ENCODE measurements at regions not wholly inside any gene's neighbourhood (a gene's known extent, or its start where the extent isn't known, plus 50 kb on each side); places are given as distances from the start of the nearest gene placed in this dataset.

DNA sequence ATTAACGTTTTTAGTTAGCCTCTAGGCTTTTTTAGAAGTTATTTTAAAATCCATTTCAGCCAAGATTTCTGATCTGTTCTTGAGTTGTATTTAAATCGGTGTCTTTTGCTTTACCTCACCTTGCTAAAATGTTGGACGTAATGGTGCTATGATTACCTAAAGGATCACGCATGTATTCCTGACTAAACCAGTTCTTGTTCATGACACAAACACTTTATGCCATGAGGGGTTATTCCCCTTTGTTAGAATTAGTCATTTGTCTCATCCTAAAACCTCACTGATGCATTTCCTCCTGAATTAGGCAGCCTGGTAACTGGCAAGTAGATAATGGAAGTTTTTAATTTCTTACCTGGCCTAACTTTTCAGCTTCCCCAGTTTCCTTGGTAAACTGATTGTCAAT lies 185.4 kb upstream of the TANK start:
- in situ Hi-C loops (cut with MboI; ENCODE audit: low sequenced_read_pairs) = loop anchor here (25.0 kb wide), 1 partner anchor 888 kb away; no protein-coding TSS in a partner anchor
- DNase-seq (ENCODE audit: low spot score in 2 of 2) = no peak
- Histone ChIP-seq H3K36me3 (replicated peaks) (no peaks in the 10 kb centered on the region), H3K9me3 (no peaks in the 10 kb centered on the region), H3K27me3 (ENCODE audit: low read depth) (no peaks in the 10 kb centered on the region), H3K4me3 (no peak overlapping the region), H3K4me1 (peaks cover 3% of the 10 kb centered on the region)

DNA sequence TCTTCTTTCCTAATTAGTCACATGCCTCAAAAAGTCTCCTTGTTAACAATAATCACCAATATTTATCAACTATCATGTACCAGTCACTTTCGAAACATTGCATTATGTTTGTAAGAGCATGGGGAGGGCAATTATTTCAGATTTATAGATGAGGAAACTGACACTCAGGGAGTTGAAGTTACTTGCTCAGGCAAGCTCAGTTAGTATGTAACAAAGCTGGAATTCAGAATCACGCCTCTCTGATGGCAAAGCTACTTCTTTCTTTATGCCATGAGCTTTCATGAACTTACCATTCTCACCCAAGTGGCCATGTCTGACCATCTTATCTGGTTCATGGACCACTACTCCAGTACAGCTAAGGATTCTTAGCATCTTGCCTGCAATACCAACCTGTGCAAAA lies 183.4 kb upstream of the TANK start:
- in situ Hi-C loops (cut with MboI; ENCODE audit: low sequenced_read_pairs) = loop anchor here (25.0 kb wide), 1 partner anchor 889 kb away; no protein-coding TSS in a partner anchor
- DNase-seq (ENCODE audit: low spot score in 2 of 2) = no peak
- no peaks in the 10 kb centered on the region for H3K36me3 ChIP-seq (replicated peaks)

DNA sequence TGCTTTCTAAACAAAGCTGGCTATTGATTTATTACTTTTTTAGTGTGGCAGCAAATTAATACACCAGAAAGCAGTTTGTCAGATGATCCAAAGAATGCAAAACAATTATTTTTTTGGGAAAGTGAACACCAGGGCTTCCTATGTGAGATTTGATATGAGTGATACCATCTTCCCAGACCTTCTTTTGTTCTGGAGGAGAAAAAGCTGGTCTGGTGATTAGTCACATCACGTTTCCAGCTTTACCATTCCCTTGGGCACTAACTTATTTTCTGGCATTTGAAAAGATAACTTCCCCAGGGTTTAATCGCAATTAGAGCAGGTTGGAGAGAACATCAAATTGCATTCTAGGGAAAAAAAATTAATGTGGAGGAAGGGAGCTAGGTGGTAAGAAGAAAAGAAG lies 182.9 kb upstream of the TANK start:
- H3K36me3 ChIP-seq (replicated peaks) = no peaks in the 10 kb centered on the region
- DNase-seq (ENCODE audit: low spot score in 2 of 2) = no peak
- no peaks in the 10 kb centered on the region for H3K4me1 ChIP-seq
- in situ Hi-C loops (cut with MboI; ENCODE audit: low sequenced_read_pairs) = loop anchor here (25.0 kb wide), 1 partner anchor 890 kb away; no protein-coding TSS in a partner anchor
- no peaks in the 10 kb centered on the region for H3K9me3 ChIP-seq
- H3K27me3 ChIP-seq (ENCODE audit: low read depth) = no peaks in the 10 kb centered on the region
- no peak overlapping the region for H3K4me3 ChIP-seq

More for the DNA sequence above, 183.4 kb upstream of the TANK start:
- Histone ChIP-seq H3K4me3 (no peak overlapping the region), H3K9me3 (no peaks in the 10 kb centered on the region), H3K27me3 (ENCODE audit: low read depth) (no peaks in the 10 kb centered on the region), H3K4me1 (no peaks in the 10 kb centered on the region)

DNA sequence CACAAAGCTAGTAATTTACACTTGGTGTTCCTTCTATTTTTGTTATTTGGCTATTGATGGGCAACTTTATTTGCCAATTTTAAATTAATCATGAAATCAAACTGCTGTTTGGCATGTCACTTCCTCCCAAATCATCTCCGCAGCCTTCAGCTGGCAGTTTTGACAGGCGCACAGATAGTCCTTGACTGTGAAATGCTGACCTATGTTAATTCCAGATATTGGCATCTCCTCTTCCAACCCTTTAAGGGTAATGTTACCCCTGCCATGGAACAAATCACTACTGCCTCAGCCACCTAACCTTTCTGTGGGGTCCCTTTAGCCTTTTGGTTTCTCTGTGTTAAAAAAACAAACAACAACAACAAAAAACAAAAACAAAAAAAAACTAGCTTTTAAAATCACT lies 182.4 kb upstream of the TANK start:
- no peaks in the 10 kb centered on the region for H3K27me3 ChIP-seq (ENCODE audit: low read depth)
- H3K4me3 ChIP-seq = no peak overlapping the region
- no peaks in the 10 kb centered on the region for H3K4me1 ChIP-seq
- in situ Hi-C loops (cut with MboI; ENCODE audit: low sequenced_read_pairs) = loop anchor here (25.0 kb wide), 1 partner anchor 891 kb away; no protein-coding TSS in a partner anchor
- no peaks in the 10 kb centered on the region for H3K9me3 ChIP-seq
- DNase-seq (ENCODE audit: low spot score in 2 of 2) = no peak
- H3K36me3 ChIP-seq (replicated peaks) = no peaks in the 10 kb centered on the region

DNA sequence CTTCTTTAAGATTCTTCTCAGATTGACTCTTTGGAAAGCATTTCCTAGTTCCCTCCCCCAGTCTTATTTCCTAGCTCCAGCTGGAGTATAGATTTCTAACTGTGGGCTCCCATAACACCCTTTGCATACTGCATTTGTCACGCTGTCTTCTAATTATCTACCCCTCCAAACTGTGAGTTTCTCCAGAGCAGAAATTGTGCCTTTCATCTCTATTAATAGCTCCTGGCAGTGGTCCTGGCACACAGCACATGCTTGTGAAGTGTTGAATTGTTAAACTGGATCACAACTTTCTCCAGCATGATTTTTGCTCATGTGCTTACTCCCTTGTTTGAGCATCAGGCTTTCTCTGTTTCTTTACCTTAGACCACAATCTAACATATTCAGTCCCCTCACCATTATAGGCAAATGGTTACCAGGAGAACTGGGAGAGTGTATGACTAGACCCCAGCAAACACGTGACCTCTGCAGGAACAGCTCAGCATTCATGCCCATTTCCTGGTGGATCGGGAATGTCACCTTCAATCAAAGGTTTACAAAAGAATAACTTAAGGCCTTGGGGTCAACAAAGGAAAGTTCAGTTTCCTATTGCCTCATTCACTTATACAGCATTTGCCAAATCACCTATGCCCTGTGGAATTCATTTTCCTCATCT lies 175.7 kb upstream of the TANK start:
- Histone ChIP-seq H3K36me3 (replicated peaks) (no peaks in the 10 kb centered on the region), H3K4me3 (no peak overlapping the region), H3K27me3 (ENCODE audit: low read depth) (no peaks in the 10 kb centered on the region), H3K9me3 (no peaks in the 10 kb centered on the region), H3K4me1 (no peaks in the 10 kb centered on the region; the same call in 1 of the 2 replicates)
- no peak for DNase-seq (ENCODE audit: low spot score in 2 of 2)
- in situ Hi-C loops (cut with MboI; ENCODE audit: low sequenced_read_pairs) = loop anchor here (25.0 kb wide), 1 partner anchor 897 kb away; no protein-coding TSS in a partner anchor

DNA sequence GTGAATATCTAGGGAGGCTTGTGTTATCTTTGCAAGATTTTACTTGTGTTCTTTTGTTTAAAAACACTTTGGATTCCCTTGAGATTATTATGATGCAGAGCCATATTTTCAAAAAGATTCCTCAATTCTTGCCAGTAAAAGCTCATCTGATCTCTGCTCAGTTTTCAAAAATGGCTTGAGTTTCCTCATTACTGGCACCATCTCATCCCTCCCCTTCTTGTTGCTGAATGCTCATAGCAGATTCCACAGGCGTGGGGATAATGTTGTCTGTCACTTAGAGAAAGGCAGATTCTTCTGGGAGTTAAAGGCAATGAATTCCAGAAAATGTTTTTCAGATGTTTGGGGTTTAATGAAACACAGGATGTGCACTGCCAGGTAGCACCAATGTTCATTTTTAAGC lies 170.4 kb upstream of the TANK start:
- H3K9me3 ChIP-seq = no peaks in the 10 kb centered on the region
- H3K4me1 ChIP-seq = peaks cover 2% of the 10 kb centered on the region; the same call in 1 of the 2 replicates
- DNase-seq (ENCODE audit: low spot score in 2 of 2) = no peak
- H3K36me3 ChIP-seq (replicated peaks) = no peaks in the 10 kb centered on the region
- no peaks in the 10 kb centered on the region for H3K27me3 ChIP-seq (ENCODE audit: low read depth)
- in situ Hi-C loops (cut with MboI; ENCODE audit: low sequenced_read_pairs) = loop anchor here (25.0 kb wide), 1 partner anchor 902 kb away; no protein-coding TSS in a partner anchor
- H3K4me3 ChIP-seq = no peak overlapping the region

DNA sequence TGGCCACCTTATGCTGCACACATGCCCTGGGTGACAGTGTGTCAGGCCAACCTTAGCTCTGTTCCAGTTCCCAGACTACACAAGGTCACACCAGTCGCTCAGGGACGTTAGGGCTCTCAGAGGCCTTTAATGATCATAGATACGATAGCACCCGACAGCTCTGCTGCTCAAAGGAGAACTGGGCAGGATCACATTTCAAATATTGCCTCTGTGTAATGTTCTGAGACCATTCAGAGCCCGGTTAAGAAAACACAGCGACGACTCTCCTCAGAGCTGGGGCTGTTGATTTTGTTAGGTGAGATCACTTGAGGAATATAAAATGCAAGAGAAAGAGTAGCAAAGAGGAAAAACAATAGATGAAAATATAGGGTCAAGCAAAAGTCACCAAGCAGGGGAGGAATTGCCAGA lies 166.6 kb upstream of the TANK start:
- H3K27me3 ChIP-seq (ENCODE audit: low read depth) = no peaks in the 10 kb centered on the region
- H3K9me3 ChIP-seq = no peaks in the 10 kb centered on the region
- H3K4me3 ChIP-seq = no peak overlapping the region
- peaks cover 2% of the 10 kb centered on the region; the same call in 1 of the 2 replicates for H3K4me1 ChIP-seq
- in situ Hi-C loops (cut with MboI; ENCODE audit: low sequenced_read_pairs) = loop anchor here (25.0 kb wide), 1 partner anchor 906 kb away; no protein-coding TSS in a partner anchor
- no peaks in the 10 kb centered on the region for H3K36me3 ChIP-seq (replicated peaks)
- no peak for DNase-seq (ENCODE audit: low spot score in 2 of 2)

DNA sequence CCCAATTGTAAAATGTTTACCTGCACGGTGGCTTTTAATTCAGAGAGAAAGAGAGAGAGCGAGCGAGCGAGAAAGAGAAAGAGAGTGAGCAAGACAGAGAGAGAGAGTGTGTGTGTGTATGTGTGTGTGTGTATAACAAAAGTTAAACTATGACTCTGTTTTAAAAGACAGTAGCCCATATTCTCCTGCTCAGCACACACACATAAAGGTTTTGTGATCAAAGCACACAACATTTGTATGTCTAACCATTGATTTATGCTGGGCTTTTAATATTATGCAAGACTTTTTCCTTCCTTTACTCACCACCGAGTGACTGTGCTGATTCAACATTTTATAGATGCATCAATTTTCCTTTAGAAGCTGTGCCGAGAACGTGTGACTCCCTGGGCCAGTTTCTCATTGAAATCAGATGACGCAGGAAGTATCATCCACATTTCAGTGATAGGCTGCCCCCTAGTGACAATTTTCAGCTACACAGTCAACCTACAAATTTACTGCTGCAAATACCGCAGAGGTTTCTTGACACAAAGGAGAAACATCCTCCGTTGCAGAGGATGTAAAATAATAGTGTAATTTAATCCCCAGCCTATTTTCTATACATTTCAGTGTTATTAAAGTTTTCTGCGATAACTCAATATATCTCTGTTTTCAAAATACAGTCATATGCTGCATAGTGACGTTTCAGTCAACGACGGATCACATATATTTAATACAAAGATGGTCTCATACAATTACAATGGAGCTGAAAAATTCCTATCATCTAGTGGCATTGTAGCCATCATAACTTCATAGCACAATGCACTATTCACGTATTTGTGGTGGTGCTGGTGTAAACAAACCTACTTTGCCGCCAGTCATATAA lies 165.9 kb upstream of the TANK start:
- H3K27me3 ChIP-seq (ENCODE audit: low read depth) = no peaks in the 10 kb centered on the region
- peaks cover 2% of the 10 kb centered on the region; the same call in 1 of the 2 replicates for H3K4me1 ChIP-seq
- peak; percentile 69 to 82 for DNase-seq (ENCODE audit: low spot score in 2 of 2)
- H3K36me3 ChIP-seq (replicated peaks) = no peaks in the 10 kb centered on the region
- H3K4me3 ChIP-seq = no peak overlapping the region
- H3K9me3 ChIP-seq = no peaks in the 10 kb centered on the region
- in situ Hi-C loops (cut with MboI; ENCODE audit: low sequenced_read_pairs) = loop anchor here (25.0 kb wide), 1 partner anchor 907 kb away; no protein-coding TSS in a partner anchor

DNA sequence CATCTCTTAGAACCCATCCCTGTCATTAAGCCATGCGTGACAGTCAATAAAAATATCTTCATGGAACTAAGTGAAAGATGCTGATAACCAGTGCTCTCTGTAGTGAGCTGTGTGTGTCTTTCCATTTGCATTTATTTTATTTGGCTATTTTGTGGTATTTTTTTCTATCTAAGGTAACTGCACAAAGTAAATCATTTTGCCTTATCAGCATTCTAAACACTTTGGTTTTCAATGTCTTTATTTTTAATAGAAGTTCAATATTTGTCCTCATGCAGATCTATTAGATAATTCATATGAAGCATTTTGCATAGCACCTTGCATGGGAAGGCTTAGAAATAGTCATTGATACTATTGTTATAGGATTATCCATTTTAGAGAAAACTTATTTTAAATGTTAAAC lies 163.6 kb upstream of the TANK start:
- Histone ChIP-seq H3K4me1 (peaks cover 2% of the 10 kb centered on the region; the same call in 1 of the 2 replicates), H3K27me3 (ENCODE audit: low read depth) (no peaks in the 10 kb centered on the region), H3K36me3 (replicated peaks) (no peaks in the 10 kb centered on the region), H3K4me3 (no peak overlapping the region), H3K9me3 (no peaks in the 10 kb centered on the region)
- no peak for DNase-seq (ENCODE audit: low spot score in 2 of 2)
- in situ Hi-C loops (cut with MboI; ENCODE audit: low sequenced_read_pairs) = loop anchor here (25.0 kb wide), 1 partner anchor 909 kb away; no protein-coding TSS in a partner anchor

DNA sequence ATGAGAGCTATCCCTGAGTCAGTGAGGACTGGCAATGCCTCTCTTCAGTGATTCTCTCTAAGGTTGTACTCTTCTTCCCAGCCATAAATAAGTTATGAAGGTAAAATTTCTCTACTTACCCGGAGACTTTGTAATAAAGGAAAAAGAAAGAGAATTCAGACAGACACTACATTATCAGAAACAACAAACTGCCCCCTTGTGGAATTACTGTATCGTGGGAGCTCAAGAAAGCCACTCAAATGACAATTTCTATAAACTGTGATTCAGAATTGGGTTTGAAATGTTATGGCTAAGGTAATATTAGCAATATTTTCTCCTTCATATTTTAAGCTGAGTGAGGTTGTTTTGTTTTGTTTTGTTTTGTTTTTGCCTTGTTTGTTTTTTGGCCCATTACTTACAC lies 155.8 kb upstream of the TANK start:
- H3K4me3 ChIP-seq = no peak overlapping the region
- 0 out of 2 replicates have a peak, but pooled peaks cover 3% of the 10 kb centered on the region for H3K4me1 ChIP-seq
- H3K36me3 ChIP-seq (replicated peaks) = no peaks in the 10 kb centered on the region
- DNase-seq (ENCODE audit: low spot score in 2 of 2) = no peak
- in situ Hi-C loops (cut with MboI; ENCODE audit: low sequenced_read_pairs) = no loop called here
- no peaks in the 10 kb centered on the region for H3K9me3 ChIP-seq
- H3K27me3 ChIP-seq (ENCODE audit: low read depth) = no peaks in the 10 kb centered on the region

DNA sequence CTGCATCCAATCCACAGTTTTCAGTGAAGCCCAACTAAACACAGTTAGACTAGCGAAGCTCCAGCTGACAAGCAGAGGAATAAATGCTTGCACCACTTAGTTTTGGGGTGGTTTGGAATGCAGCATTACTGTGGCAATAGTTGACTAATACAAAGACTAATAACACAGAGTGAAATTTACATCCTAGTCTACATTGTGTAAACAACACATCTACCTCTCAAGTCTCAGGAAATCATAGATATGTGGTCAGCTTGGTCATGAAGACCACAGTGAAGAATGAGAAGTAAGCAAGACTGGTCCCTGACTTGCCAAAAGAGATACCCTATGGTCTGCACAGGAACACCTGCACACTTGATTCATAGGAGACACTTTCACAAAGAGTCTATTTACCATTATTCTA lies 155.1 kb upstream of the TANK start:
- Histone ChIP-seq H3K4me3 (no peak overlapping the region), H3K27me3 (ENCODE audit: low read depth) (no peaks in the 10 kb centered on the region), H3K36me3 (replicated peaks) (no peaks in the 10 kb centered on the region), H3K9me3 (no peaks in the 10 kb centered on the region), H3K4me1 (0 out of 2 replicates have a peak, but pooled peaks cover 3% of the 10 kb centered on the region)
- no peak for DNase-seq (ENCODE audit: low spot score in 2 of 2)
- in situ Hi-C loops (cut with MboI; ENCODE audit: low sequenced_read_pairs) = no loop called here

DNA sequence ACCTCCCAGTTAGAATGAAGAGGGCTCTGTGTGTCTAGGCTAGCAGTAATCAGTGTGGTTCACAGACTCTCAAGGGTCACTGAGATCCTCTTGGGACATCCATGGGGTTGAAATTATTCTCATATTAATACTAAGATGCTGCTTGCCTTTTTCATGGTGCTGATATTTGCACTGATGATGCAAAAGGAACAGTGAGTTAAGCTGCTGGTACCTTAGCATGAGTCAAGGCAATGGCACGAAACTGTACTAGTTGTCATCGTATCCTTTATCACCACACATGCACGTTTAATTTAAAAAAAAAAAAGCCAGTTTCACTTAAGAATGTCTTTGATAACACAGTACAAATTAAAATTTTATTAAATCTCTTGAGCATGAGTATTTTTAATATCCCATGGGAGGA lies 151.9 kb upstream of the TANK start:
- in situ Hi-C loops (cut with MboI; ENCODE audit: low sequenced_read_pairs) = no loop called here
- Histone ChIP-seq H3K27me3 (ENCODE audit: low read depth) (no peaks in the 10 kb centered on the region), H3K36me3 (replicated peaks) (no peaks in the 10 kb centered on the region), H3K4me1 (0 out of 2 replicates have a peak, but pooled peaks cover 3% of the 10 kb centered on the region), H3K4me3 (no peak overlapping the region), H3K9me3 (no peaks in the 10 kb centered on the region)
- DNase-seq (ENCODE audit: low spot score in 2 of 2) = no peak

DNA sequence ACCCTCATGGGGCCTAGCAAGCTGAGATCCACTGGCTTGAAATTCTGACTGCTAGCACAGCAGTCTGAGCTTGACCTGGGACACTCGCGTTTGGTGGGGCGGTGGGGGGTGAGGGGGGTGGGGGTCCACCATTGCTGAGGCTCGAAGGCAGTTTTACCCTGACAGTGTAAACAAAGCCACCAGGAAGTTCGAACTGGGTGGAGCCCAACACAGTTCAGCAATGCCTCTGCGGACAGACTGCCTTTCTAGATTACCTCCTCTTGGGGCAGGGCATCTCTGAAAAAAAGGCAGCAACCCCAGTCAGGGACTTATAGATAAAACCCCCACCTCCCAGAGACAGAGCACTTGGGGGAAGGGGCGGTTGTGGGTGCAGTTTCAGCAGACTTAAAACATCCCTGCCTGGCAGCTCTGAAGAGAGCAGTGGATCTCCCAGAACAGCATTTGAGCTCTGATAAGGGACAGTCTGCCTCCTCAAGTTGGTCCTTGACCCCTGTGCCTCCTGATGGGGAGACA lies 149.7 kb upstream of the TANK start:
- Histone ChIP-seq H3K4me3 (no peak overlapping the region), H3K9me3 (no peaks in the 10 kb centered on the region), H3K27me3 (ENCODE audit: low read depth) (no peaks in the 10 kb centered on the region), H3K36me3 (replicated peaks) (no peaks in the 10 kb centered on the region), H3K4me1 (0 out of 2 replicates have a peak, but pooled peaks cover 1% of the 10 kb centered on the region)
- in situ Hi-C loops (cut with MboI; ENCODE audit: low sequenced_read_pairs) = no loop called here
- no peak for DNase-seq (ENCODE audit: low spot score in 2 of 2)

Data from HAP-1 (cell line).